ENCODE measurements at regions not wholly inside any gene's neighbourhood (a gene's known extent, or its start where the extent isn't known, plus 50 kb on each side); places are given as distances from the start of the nearest gene placed in this dataset.

- Mint-ChIP-seq H3K27ac (ENCODE audit: unreplicated experiment) (no peak overlapping the region), H3K4me1 (ENCODE audit: low read depth) (no peaks in the 10 kb centered on the region), H3K9me3 (ENCODE audit: low read depth) (no peaks in the 10 kb centered on the region), H3K27me3 (ENCODE audit: low read depth) (peaks cover 4% of the 10 kb centered on the region), H3K36me3 (ENCODE audit: low read depth) (no peaks in the 10 kb centered on the region), H3K4me3 (ENCODE audit: unreplicated experiment) (no peak overlapping the region)
- no peak for DNase-seq (ENCODE audit: low spot score)
- TF ChIP-seq CTCF (IDR thresholded peaks at IDR 0.05) = no peak
These were observed 460.7 kb downstream of the ICE1 start for GRCh38 chr5:5883146-5883545.

GRCh38 chr5:5882706-5883105, 460.2 kb downstream of the ICE1 start:
- Mint-ChIP-seq H3K4me1 (ENCODE audit: low read depth) (no peaks in the 10 kb centered on the region), H3K9me3 (ENCODE audit: low read depth) (peaks cover 1% of the 10 kb centered on the region), H3K4me3 (ENCODE audit: unreplicated experiment) (no peak overlapping the region), H3K36me3 (ENCODE audit: low read depth) (no peaks in the 10 kb centered on the region), H3K27me3 (ENCODE audit: low read depth) (peaks cover 4% of the 10 kb centered on the region), H3K27ac (ENCODE audit: unreplicated experiment) (no peak overlapping the region)
- DNase-seq (ENCODE audit: low spot score) = no peak
- no peak for TF ChIP-seq CTCF (IDR thresholded peaks at IDR 0.05)

DNA sequence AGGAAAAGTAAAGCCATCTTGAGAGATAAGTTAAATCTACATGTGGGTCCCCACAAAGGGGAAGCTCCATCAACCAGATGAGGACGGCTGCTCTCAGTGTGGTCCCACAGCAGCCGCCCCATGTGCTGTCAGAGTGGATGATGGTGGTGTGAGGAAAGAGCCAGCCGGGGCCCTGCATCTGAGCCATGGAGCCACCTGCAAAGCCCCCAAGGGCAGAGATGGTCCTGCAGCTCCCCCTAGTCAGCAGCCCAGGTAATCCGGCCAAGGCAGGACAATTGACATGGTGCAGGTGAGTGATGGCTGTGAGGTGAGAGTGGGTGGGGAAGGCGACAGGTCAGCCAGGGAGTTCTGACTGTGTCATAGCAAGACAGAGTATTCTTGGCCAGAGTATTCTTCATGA, 458.8 kb downstream of the ICE1 start:
- DNase-seq (ENCODE audit: low spot score) = no peak

GRCh38 chr5:5880077-5880763, 457.7 kb downstream of the ICE1 start:
- Mint-ChIP-seq H3K9me3 (ENCODE audit: low read depth) (peaks cover 4% of the 10 kb centered on the region), H3K4me3 (ENCODE audit: unreplicated experiment) (no peak overlapping the region), H3K4me1 (ENCODE audit: low read depth) (no peaks in the 10 kb centered on the region), H3K36me3 (ENCODE audit: low read depth) (no peaks in the 10 kb centered on the region), H3K27ac (ENCODE audit: unreplicated experiment) (no peak overlapping the region), H3K27me3 (ENCODE audit: low read depth) (peaks cover 2% of the 10 kb centered on the region)
- TF ChIP-seq CTCF (IDR thresholded peaks at IDR 0.05) = no peak
- no peak for DNase-seq (ENCODE audit: low spot score)

More for the DNA sequence above, 458.8 kb downstream of the ICE1 start:
- Mint-ChIP-seq H3K27ac (ENCODE audit: unreplicated experiment) (no peak overlapping the region), H3K9me3 (ENCODE audit: low read depth) (peaks cover 4% of the 10 kb centered on the region), H3K4me1 (ENCODE audit: low read depth) (no peaks in the 10 kb centered on the region), H3K27me3 (ENCODE audit: low read depth) (peaks cover 2% of the 10 kb centered on the region), H3K36me3 (ENCODE audit: low read depth) (no peaks in the 10 kb centered on the region), H3K4me3 (ENCODE audit: unreplicated experiment) (no peak overlapping the region)
- TF ChIP-seq CTCF (IDR thresholded peaks at IDR 0.05) = no peak

DNA sequence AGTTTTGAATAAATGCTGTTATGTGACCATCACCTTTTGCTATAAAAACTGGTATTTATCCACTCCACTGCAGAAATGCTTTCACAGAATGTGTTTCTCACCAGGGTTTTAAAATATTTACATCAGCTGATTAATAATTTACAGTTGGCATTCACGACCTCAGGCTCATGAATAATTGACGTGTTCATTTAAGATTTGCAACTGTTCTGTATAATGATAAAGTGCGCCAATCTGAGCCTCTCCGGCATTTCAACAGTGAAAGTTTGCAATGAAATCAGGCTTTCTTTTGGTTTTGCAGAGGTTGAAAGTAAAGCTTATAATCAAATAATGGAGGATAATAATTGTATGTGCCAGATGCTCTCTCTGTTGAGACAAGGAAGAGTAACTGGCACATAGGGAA, 434.9 kb downstream of the ICE1 start:
- Mint-ChIP-seq H3K27ac (ENCODE audit: unreplicated experiment) (no peak overlapping the region), H3K4me3 (ENCODE audit: unreplicated experiment) (no peak overlapping the region), H3K36me3 (ENCODE audit: low read depth) (no peaks in the 10 kb centered on the region), H3K4me1 (ENCODE audit: low read depth) (no peaks in the 10 kb centered on the region), H3K9me3 (ENCODE audit: low read depth) (peaks cover 2% of the 10 kb centered on the region), H3K27me3 (ENCODE audit: low read depth) (peaks cover 2% of the 10 kb centered on the region)
- no peak for TF ChIP-seq CTCF (IDR thresholded peaks at IDR 0.05)
- DNase-seq (ENCODE audit: low spot score) = no peak

Data from chondrocyte (in vitro differentiated cells).